B cell (primary cell): ENCODE measurements at regions not wholly inside any gene's neighbourhood (a gene's known extent, or its start where the extent isn't known, plus 50 kb on each side); places are given as distances from the start of the nearest gene placed in this dataset.

Source experiments
- ATAC-seq: fragments of 200-7000 bp; cut with Tn5 transposase; one replicate; pipeline ENCODE4 v1.10.0; 2021; ENCODE audit warnings: low read depth, mild to moderate bottlenecking, moderate number of reproducible peaks, moderate library complexity
- CTCF ChIA-PET: fragments of 350-600 bp; sonication (Branson Sonifier 250); formaldehyde crosslinking; loops from one replicate; lab custom pipeline; 2021; ENCODE audit warnings: antibody characterized with exemption, inconsistent platforms; lab: Charles Lee
- POLR2A ChIA-PET: fragments of 350-600 bp; sonication (Branson Sonifier 250); formaldehyde crosslinking; loops from one replicate; lab custom pipeline; 2021; ENCODE audit warnings: antibody characterized with exemption; lab: Charles Lee
- DNase-seq: peaks from one replicate; pipeline ENCODE4 v3.0.0; 2013
- H2AFZ ChIP-seq: 2 replicates; pipeline ENCODE4 v1.6.1; 2012; ENCODE audit warnings: mild to moderate bottlenecking, low read depth, low read length; ENCODE audit not compliant: insufficient read depth, poor library complexity, severe bottlenecking
- H3K27ac ChIP-seq, 2 donors: 1 replicate in 1 of 2; 2 replicates in 1 of 2; pipeline ENCODE4 v1.5.1; 2012 to 2013; ENCODE audit warnings: low read length in 2 of 2, mild to moderate bottlenecking in 2 of 2, moderate library complexity in 1 of 2
- H3K27me3 ChIP-seq, 4 experiments: fragments of 200-600 bp in 1 of 4; sonication (generic) in 1 of 4; replicated peaks in 1 of 4; 1 replicate in 2 of 4; 2 replicates in 2 of 4; pipeline versions ENCODE4 v1.6.1 to v1.7.0; 2013 to 2016; ENCODE audit warnings: low read length in 3 of 4, mild to moderate bottlenecking in 2 of 4, mixed read lengths in 1 of 4, moderate library complexity in 1 of 4; ENCODE audit not compliant: insufficient read depth in 4 of 4, control insufficient read depth in 3 of 4; ENCODE audit errors: control extremely low read depth in 1 of 4
- H3K36me3 ChIP-seq, 2 experiments: replicated peaks in 1 of 2; 1 replicate in 1 of 2; 2 replicates in 1 of 2; pipeline versions ENCODE4 v1.6.1 to v1.7.1; 2013; ENCODE audit warnings: low read length in 1 of 2; ENCODE audit not compliant: insufficient read depth in 2 of 2, control insufficient read depth in 1 of 2; ENCODE audit errors: control extremely low read depth in 1 of 2, extremely low read depth in 1 of 2
- H3K4me1 ChIP-seq, 2 donors: fragments of 200-600 bp in 1 of 2; sonication (generic) in 1 of 2; 1 replicate in 1 of 2; 2 replicates in 1 of 2; pipeline versions ENCODE4 v1.5.1 to v1.6.1; 2013 to 2017; ENCODE audit warnings: low read length in 2 of 2; ENCODE audit not compliant: control insufficient read depth in 2 of 2, insufficient read depth in 2 of 2
- H3K4me2 ChIP-seq: replicated peaks from 2 replicates; pipeline ENCODE3; 2012; ENCODE audit warnings: mild to moderate bottlenecking, low read depth, low read length; ENCODE audit not compliant: poor library complexity, severe bottlenecking
- H3K4me3 ChIP-seq, 5 experiments: fragments of 200-600 bp in 1 of 5; sonication (generic) in 1 of 5; 1 replicate in 3 of 5; 2 replicates in 2 of 5; pipeline versions ENCODE4 v1.5.1 to v1.7.0; 2011 to 2016; ENCODE audit warnings: low read length in 4 of 5, mild to moderate bottlenecking in 4 of 5, low read depth in 2 of 5, control low read depth in 1 of 5, moderate library complexity in 1 of 5; ENCODE audit not compliant: insufficient read depth in 1 of 5; ENCODE audit errors: control extremely low read depth in 1 of 5, extremely low read depth in 1 of 5
- H3K79me2 ChIP-seq: fragments of 200-600 bp; sonication (generic); one replicate; pipeline ENCODE4 v1.6.0; 2016; ENCODE audit warnings: low read length; ENCODE audit not compliant: control insufficient read depth, insufficient read depth
- H3K9ac ChIP-seq: fragments of 200-600 bp; sonication (generic); 2 replicates; pipeline ENCODE4 v1.6.1; 2017; ENCODE audit warnings: mild to moderate bottlenecking, low read length, moderate library complexity
- H3K9me3 ChIP-seq, 3 donors: one replicate each; pipeline versions ENCODE4 v1.6.1 to v1.7.1; 2013; ENCODE audit warnings: low read length in 2 of 3; ENCODE audit not compliant: control insufficient read depth in 2 of 3, insufficient read depth in 1 of 3; ENCODE audit errors: control extremely low read depth in 1 of 3
- H4K20me1 ChIP-seq: 2 replicates; pipeline ENCODE4 v1.6.0; 2012; ENCODE audit warnings: mild to moderate bottlenecking, low read length; ENCODE audit not compliant: insufficient read depth, control insufficient read depth, poor library complexity, severe bottlenecking
- H3K27ac Mint-ChIP-seq: one replicate; pipeline ENCODE4 v1.8.0; 2021; ENCODE audit warnings: mixed read lengths
- H3K27me3 Mint-ChIP-seq: one replicate; pipeline ENCODE4 v1.8.0; 2021; ENCODE audit warnings: mixed read lengths
- H3K4me1 Mint-ChIP-seq: one replicate; pipeline ENCODE4 v1.8.0; 2021; ENCODE audit warnings: mixed read lengths
- H3K4me3 Mint-ChIP-seq: one replicate; pipeline ENCODE4 v1.8.0; 2021; ENCODE audit warnings: mixed read lengths
- H3K9me3 Mint-ChIP-seq: one replicate; pipeline ENCODE4 v1.8.0; 2022; ENCODE audit warnings: mixed read lengths; ENCODE audit not compliant: insufficient read depth
- CTCF ChIP-seq: fragments of 200-600 bp; IDR thresholded peaks from one replicate; pipeline ENCODE4 v1.8.0; 2022; ENCODE audit warnings: antibody characterized with exemption, mild to moderate bottlenecking
- EZH2 ChIP-seq: IDR thresholded peaks from 2 replicates; pipeline ENCODE4 v1.6.1; 2012; ENCODE audit warnings: borderline replicate concordance, low read depth, mild to moderate bottlenecking, moderate library complexity, low read length; ENCODE audit not compliant: insufficient read depth, poor library complexity, severe bottlenecking
- whole genome bisulfite sequencing: methylation state at CpG from one replicate; pipeline ENCODE4 v1.1.5; 2013; ENCODE audit warnings: missing lambda C conversion rate; ENCODE audit not compliant: insufficient coverage; 5-methylcytosine and 5-hydroxymethylcytosine counted together
- intact Hi-C: fragments of 100-400 bp; cut with micrococcal nuclease; formaldehyde crosslinking; loops from one replicate; pipeline ENCODE4 v1.10.0; 2022

DNA sequence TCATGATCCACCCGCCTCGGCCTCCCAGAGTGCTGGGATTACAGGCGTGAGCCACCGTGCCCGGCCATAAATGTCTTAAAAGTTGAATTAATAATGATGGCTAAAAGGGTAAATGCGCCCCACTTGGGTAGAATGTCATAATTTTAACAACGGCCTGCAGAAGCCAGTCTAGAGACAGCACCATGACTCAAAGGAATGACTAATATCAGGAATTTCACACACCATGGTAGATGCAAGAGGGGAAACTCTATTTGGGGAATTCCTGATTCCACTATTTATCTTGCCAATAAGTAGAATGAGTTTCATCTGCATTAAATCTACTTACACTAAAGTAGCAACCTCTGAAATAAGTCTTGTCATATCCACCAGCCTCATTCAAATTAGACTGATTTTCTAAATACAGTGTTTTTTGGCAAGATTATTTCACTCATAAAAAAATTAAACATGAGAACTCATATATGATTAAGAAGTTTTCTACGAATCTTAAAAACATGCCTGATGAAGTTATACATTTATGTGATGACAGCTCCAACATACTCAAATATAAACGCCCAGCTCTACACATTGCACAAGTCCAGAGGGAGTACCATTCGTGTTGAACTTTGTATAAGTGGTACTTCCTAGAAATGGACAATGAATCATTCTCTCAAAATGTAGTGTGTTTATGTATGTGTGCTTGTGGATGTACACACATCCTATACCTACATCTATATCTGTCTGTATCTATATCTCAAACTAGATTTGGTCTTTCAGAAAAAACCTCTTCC, 309.7 kb downstream of the IRS1 start:
- TF ChIP-seq CTCF (no peak), EZH2 (no peak)

GRCh38 chr2:226488034-226488433, 311.6 kb downstream of the IRS1 start:
- Mint-ChIP-seq H3K4me3 (no peak overlapping the region), H3K4me1 (no peaks in the 10 kb centered on the region), H3K27me3 (peaks cover 23% of the 10 kb centered on the region), H3K9me3 (no peaks in the 10 kb centered on the region), H3K27ac (no peak overlapping the region)
- no peaks in the 10 kb centered on the region for H3K9me3 ChIP-seq
- no peaks in the 10 kb centered on the region for H3K36me3 ChIP-seq
- no peaks in the 10 kb centered on the region for H3K27me3 ChIP-seq
- ChIA-PET POLR2A (no interaction called here), CTCF (no interaction called here)
- no peak overlapping the region for H2AFZ ChIP-seq
- TF ChIP-seq EZH2, result no peak
- TF ChIP-seq CTCF, result no peak
- H4K20me1 ChIP-seq, result no peaks in the 10 kb centered on the region
- ATAC-seq (no peak), DNase-seq (no peak)
- H3K27ac ChIP-seq, result no peak overlapping the region
- H3K79me2 ChIP-seq, result no peaks in the 10 kb centered on the region
- H3K4me2 ChIP-seq, result no peak overlapping the region
- no peak overlapping the region for H3K4me3 ChIP-seq
- H3K4me1 ChIP-seq, result no peaks in the 10 kb centered on the region
- H3K9ac ChIP-seq, result no peak overlapping the region
- intact Hi-C loops, result no loop called here

More for the DNA sequence above, 309.7 kb downstream of the IRS1 start:
- Histone ChIP-seq H3K36me3 (no peaks in the 10 kb centered on the region), H3K27ac (no peak overlapping the region), H2AFZ (no peak overlapping the region), H3K9ac (no peak overlapping the region), H3K4me1 (no peaks in the 10 kb centered on the region), H3K27me3 (no peaks in the 10 kb centered on the region), H4K20me1 (no peaks in the 10 kb centered on the region), H3K4me2 (no peak overlapping the region), H3K9me3 (no peaks in the 10 kb centered on the region), H3K4me3 (no peak overlapping the region), H3K79me2 (no peaks in the 10 kb centered on the region)
- no peak for ATAC-seq
- no peaks in the 10 kb centered on the region for H3K4me1 Mint-ChIP-seq
- CTCF ChIA-PET, result no interaction called here
- intact Hi-C loops, result no loop called here
- no peak overlapping the region for H3K4me3 Mint-ChIP-seq
- POLR2A ChIA-PET, result no interaction called here
- H3K9me3 Mint-ChIP-seq, result no peaks in the 10 kb centered on the region
- WGBS, result 71% methylated on average over 4 of the region's 10 CpGs
- no peak overlapping the region for H3K27ac Mint-ChIP-seq
- no peak for DNase-seq
- peaks cover 14% of the 10 kb centered on the region for H3K27me3 Mint-ChIP-seq
